Omental fat pad (tissue), 3 donors: ENCODE measurements at regions not wholly inside any gene's neighbourhood (a gene's known extent, or its start where the extent isn't known, plus 50 kb on each side); places are given as distances from the start of the nearest gene placed in this dataset.

ENCODE experiments used
- ATAC-seq: fragments of 150-250 bp; one replicate; pipeline ENCODE4 v1.9.1; 2016; ENCODE audit warnings: mild to moderate bottlenecking, moderate library complexity; ENCODE audit not compliant: low FRiP score
- DNase-seq: peaks from one replicate; pipeline ENCODE4 v3.0.0-alpha.2; 2019; ENCODE audit warnings: low spot score
- TF ChIP-seq, protein P1 (sequence below), 3 donors: fragments of 450-650 bp; IDR thresholded peaks; one replicate each; pipeline ENCODE4 v1.5.1; 2016 to 2017; ENCODE audit warnings: antibody characterized with exemption in 3 of 3, mild to moderate bottlenecking in 3 of 3, moderate library complexity in 2 of 3

GRCh38 chr13:47112205-47112902 lies 215.5 kb upstream of the HTR2A start:
- TF ChIP-seq, protein P1, sequence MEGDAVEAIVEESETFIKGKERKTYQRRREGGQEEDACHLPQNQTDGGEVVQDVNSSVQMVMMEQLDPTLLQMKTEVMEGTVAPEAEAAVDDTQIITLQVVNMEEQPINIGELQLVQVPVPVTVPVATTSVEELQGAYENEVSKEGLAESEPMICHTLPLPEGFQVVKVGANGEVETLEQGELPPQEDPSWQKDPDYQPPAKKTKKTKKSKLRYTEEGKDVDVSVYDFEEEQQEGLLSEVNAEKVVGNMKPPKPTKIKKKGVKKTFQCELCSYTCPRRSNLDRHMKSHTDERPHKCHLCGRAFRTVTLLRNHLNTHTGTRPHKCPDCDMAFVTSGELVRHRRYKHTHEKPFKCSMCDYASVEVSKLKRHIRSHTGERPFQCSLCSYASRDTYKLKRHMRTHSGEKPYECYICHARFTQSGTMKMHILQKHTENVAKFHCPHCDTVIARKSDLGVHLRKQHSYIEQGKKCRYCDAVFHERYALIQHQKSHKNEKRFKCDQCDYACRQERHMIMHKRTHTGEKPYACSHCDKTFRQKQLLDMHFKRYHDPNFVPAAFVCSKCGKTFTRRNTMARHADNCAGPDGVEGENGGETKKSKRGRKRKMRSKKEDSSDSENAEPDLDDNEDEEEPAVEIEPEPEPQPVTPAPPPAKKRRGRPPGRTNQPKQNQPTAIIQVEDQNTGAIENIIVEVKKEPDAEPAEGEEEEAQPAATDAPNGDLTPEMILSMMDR (IDR thresholded peaks at IDR 0.05): no peak
- DNase-seq (no peak), ATAC-seq (no peak)

DNA sequence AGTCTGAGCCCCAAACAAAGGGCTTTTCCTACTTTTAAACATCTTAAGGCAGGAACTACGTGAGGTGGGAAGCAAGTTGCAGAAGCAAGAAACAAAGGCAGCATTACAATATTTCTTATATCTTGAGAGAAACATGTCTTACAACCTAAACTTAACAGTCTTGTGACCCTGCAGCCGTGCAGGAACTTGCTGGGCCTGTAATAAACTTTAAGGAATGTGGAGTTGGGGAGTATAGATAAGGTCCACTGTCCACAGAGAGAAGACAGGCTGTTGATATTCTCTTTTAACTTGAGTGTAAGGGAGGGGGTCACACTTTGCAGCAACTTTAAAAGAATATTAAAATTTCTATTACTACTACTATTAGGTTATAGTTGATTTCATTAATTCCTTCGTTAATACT lies 214.6 kb upstream of the HTR2A start:
- ATAC-seq (no peak), DNase-seq (no peak)
- TF ChIP-seq, protein P1 (IDR thresholded peaks at IDR 0.05): no peak

DNA sequence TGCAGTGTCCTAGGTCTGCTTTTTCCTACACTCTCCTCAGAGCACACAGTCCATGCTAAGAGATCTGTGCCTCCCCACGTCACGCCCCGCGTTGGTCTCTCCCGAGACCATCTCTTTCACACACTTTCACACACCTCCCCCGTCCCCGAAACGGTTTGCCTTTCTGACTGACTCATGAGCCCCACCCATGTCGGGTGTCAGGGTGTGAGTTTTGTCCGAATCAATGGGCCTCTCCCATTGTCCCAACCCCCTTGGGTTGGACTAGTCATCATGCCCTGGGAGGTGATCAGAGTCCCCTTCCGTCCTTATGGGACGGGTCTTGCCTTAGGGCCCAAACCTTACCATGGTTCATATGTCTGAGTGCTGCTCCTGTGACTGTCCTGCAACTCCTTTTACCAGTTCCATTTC lies 214.0 kb upstream of the HTR2A start:
- ATAC-seq (no peak), DNase-seq (no peak)
- TF ChIP-seq, protein P1 (IDR thresholded peaks at IDR 0.05): no peak

DNA sequence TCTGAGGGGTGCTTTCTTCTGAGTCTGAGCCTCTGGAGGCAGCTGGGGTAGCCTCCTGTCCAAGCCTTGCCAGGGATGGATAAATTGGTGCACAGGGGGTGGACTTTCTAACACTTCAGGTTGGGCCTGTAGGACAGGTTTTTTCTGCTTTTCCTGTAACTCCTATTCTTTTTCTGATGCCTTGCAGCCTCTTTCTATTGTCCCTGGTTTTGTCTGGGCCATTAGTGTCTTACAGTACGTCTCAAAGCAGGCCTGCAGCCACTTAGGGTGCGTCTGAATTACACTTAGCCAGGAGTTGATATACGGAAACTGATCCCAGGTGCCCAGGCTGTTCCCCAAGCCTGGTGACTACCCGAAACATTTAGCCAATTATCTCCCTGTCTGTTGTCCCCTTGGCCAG lies 213.3 kb upstream of the HTR2A start:
- ATAC-seq (no peak), DNase-seq (no peak)
- TF ChIP-seq, protein P1 (IDR thresholded peaks at IDR 0.05): no peak

DNA sequence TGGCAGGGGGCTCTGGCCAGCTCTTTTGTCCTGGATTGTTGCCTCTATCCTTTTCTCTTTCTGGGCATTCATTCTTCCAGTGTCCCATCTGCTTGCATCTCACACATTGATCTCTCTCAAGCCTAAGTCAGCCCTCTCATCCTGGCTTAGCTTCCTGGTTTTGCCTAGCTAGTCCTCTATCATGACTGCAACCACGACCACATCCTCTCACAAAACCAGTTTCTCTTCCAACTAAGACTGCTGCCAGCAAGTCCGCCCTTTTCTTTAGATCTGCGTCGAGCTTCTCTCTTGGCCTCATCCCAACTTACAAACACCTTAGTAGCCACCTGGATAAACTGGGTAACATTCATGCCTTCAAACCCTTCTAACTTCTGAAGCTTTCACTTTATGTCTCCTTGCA lies 212.2 kb upstream of the HTR2A start:
- ATAC-seq (no peak), DNase-seq (no peak)
- TF ChIP-seq, protein P1 (IDR thresholded peaks at IDR 0.05): no peak

DNA sequence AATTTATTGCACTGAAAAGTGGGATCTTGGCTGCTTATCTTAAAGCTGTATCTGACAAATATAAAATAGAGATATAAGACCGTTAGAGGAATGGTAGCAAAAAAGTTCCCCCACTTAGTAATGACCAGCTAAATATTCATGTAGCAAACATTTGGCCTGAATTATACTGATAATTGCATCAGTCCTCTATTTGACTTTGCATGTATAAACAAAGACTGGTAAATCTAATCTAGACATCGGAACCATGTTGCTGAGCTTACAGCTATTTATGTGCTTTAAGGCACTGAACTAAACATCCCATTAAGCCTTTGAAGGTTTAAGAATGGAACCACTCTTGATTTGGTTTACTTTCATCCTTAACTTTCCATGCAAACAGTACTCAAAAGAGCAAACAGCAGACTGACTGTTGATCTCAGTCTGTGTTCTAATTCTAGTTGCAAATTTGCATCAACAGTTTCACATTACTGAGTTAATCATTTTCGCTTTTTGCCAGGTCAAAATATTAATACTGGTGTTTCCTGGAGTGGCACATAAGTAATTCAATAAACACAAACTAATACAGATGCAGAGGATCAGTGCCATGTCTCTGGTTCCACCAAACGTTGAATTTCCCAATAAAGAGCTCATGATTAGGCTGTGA lies 203.5 kb upstream of the HTR2A start:
- DNase-seq (no peak), ATAC-seq (no peak)
- TF ChIP-seq, protein P1 (IDR thresholded peaks at IDR 0.05): no peak
